HepG2 (cell line): ENCODE measurements at regions not wholly inside any gene's neighbourhood (a gene's known extent, or its start where the extent isn't known, plus 50 kb on each side); places are given as distances from the start of the nearest gene placed in this dataset.

ENCODE experiments used
- ATAC-seq: fragments of 200-7000 bp; cut with Tn5 transposase; 3 replicates; pipeline ENCODE4 v1.9.1; 2020; ENCODE audit warnings: mild to moderate bottlenecking, moderate library complexity
- BruUV-seq: library from RNA; stranded (reverse); fragments of 400-500 nt; replicated peaks from 2 replicates; lab custom pipeline; 2021; lab: Mats Ljungman, UMichigan
- CTCF ChIA-PET: fragments of 300-600 bp; formaldehyde crosslinking; extraction: SDS; loops from one replicate; lab custom pipeline; 2021; ENCODE audit warnings: low total read pairs, inconsistent platforms, low intra/inter-chr PET ratio; lab: Yijun Ruan, JAX
- POLR2A ChIA-PET: fragments of 350-600 bp; sonication (Branson Sonifier 250); formaldehyde crosslinking; loops from one replicate; lab custom pipeline; 2020; ENCODE audit warnings: antibody characterized with exemption, inconsistent platforms; lab: Yijun Ruan, JAX
- DNase-seq: peaks from one replicate; pipeline ENCODE4 v3.0.0-alpha.2; 2015; ENCODE audit warnings: low spot score
- FAIRE-seq: peaks from 3 replicates; lab custom pipeline; 2011; peaks lifted over from hg19 to GRCh38; lab: Jason Lieb, UNC
- H2AFZ ChIP-seq: one replicate; pipeline ENCODE4 v1.6.1; 2011; ENCODE audit warnings: low read length, inconsistent platforms
- H3K27ac ChIP-seq: fragments of 300-600 bp; 3 replicates; pipeline ENCODE4 v1.8.0; 2011; ENCODE audit warnings: mixed run types, mild to moderate bottlenecking, mixed read lengths, low read length, inconsistent platforms; ENCODE audit not compliant: insufficient read depth; ENCODE audit errors: extremely low read length
- H3K27me3 ChIP-seq, 2 experiments: fragments of 200-600 bp in 1 of 2; 2 replicates in 1 of 2; 3 replicates in 1 of 2; pipeline versions ENCODE4 v1.6.0 to v1.8.0; 2011; ENCODE audit warnings: low read length in 2 of 2, mild to moderate bottlenecking in 2 of 2, moderate library complexity in 2 of 2, inconsistent platforms in 1 of 2; ENCODE audit not compliant: insufficient read depth in 2 of 2, control insufficient read depth in 1 of 2
- H3K36me3 ChIP-seq, 2 experiments: fragments of 200-600 bp in 1 of 2; replicated peaks in 1 of 2; 2 replicates in 1 of 2; 3 replicates in 1 of 2; pipeline versions ENCODE4 v1.5.1 to v1.8.0; 2011; ENCODE audit warnings: low read length in 2 of 2, inconsistent platforms in 1 of 2; ENCODE audit not compliant: insufficient read depth in 2 of 2, control insufficient read depth in 1 of 2
- H3K4me1 ChIP-seq: 2 replicates; pipeline ENCODE4 v1.5.1; 2012; ENCODE audit warnings: low read length, inconsistent platforms; ENCODE audit not compliant: insufficient read depth
- H3K4me2 ChIP-seq: 2 replicates; pipeline ENCODE4 v1.6.0; 2011; ENCODE audit warnings: low read depth, low read length, inconsistent platforms
- H3K4me3 ChIP-seq, 3 experiments: fragments of 200-600 bp in 1 of 3; sonication (generic), shearing (Covaris generic) in 1 of 3; replicated peaks in 1 of 3; 2 replicates each; pipeline ENCODE4 v1.5.1; 2011 to 2016; ENCODE audit warnings: low read length in 3 of 3, inconsistent platforms in 2 of 3, low read depth in 2 of 3, mild to moderate bottlenecking in 2 of 3, control low read depth in 1 of 3, mixed read lengths in 1 of 3; ENCODE audit not compliant: insufficient read depth in 1 of 3
- H3K79me2 ChIP-seq: one replicate; pipeline ENCODE4 v1.6.1; 2011; ENCODE audit warnings: low read length, inconsistent platforms; ENCODE audit not compliant: insufficient read depth
- H3K9ac ChIP-seq: 2 replicates; pipeline ENCODE4 v1.6.0; 2011; ENCODE audit warnings: mild to moderate bottlenecking, low read depth, low read length, inconsistent platforms; ENCODE audit not compliant: insufficient read depth
- H3K9me3 ChIP-seq: 2 replicates; pipeline ENCODE4 v1.5.1; 2012; ENCODE audit warnings: mild to moderate bottlenecking, low read length
- H4K20me1 ChIP-seq: 2 replicates; pipeline ENCODE4 v1.6.0; 2011; ENCODE audit warnings: inconsistent platforms, mild to moderate bottlenecking, low read length, moderate library complexity; ENCODE audit not compliant: insufficient read depth
- HIVEP1 ChIP-seq: sonication (generic); formaldehyde crosslinking; IDR thresholded peaks from 2 replicates; pipeline ENCODE4 v1.4.0; 2020; ENCODE audit warnings: mild to moderate bottlenecking, missing genetic modification reagents
- KDM3A ChIP-seq: IDR thresholded peaks from 2 replicates; pipeline ENCODE4 v1.6.1; 2018; ENCODE audit warnings: low read depth, missing compliant biosample characterization
- KDM6A ChIP-seq: IDR thresholded peaks from 2 replicates; pipeline ENCODE4 v1.6.1; 2016; ENCODE audit warnings: low read depth
- PRDM10 ChIP-seq: sonication (generic); formaldehyde crosslinking; IDR thresholded peaks from 2 replicates; pipeline ENCODE4 v1.4.0; 2020; ENCODE audit warnings: low read depth, missing genetic modification reagents
- RARA ChIP-seq: IDR thresholded peaks from 2 replicates; pipeline ENCODE4 v1.6.1; 2016; ENCODE audit warnings: missing genetic modification reagents, missing compliant biosample characterization
- RXRB ChIP-seq: IDR thresholded peaks from 2 replicates; pipeline ENCODE4 v1.6.1; 2016; ENCODE audit warnings: borderline replicate concordance, missing genetic modification reagents, missing compliant biosample characterization
- ZKSCAN8 ChIP-seq: IDR thresholded peaks from 2 replicates; pipeline ENCODE4 v1.6.1; 2016; ENCODE audit warnings: borderline replicate concordance, missing genetic modification reagents, missing compliant biosample characterization
- ZMYM3 ChIP-seq: sonication (generic); formaldehyde crosslinking; IDR thresholded peaks from 2 replicates; pipeline ENCODE4 v1.5.1; 2020; ENCODE audit warnings: mild to moderate bottlenecking, missing genetic modification reagents
- ZNF207 ChIP-seq: fragments of 450-650 bp; IDR thresholded peaks from 2 replicates; pipeline ENCODE4 v1.6.1; 2016; ENCODE audit warnings: antibody characterized with exemption, borderline replicate concordance
- ZNF484 ChIP-seq: sonication (generic); formaldehyde crosslinking; IDR thresholded peaks from 2 replicates; pipeline ENCODE4 v1.5.1; 2020; ENCODE audit warnings: mild to moderate bottlenecking, low read depth, missing genetic modification reagents, borderline replicate concordance
- ZNF773 ChIP-seq: sonication (generic); formaldehyde crosslinking; IDR thresholded peaks from 2 replicates; pipeline ENCODE4 v1.4.0; 2020; ENCODE audit warnings: missing genetic modification reagents, borderline replicate concordance
- ZNF780A ChIP-seq: sonication (generic); formaldehyde crosslinking; IDR thresholded peaks from 2 replicates; pipeline ENCODE4 v1.8.0; 2022; ENCODE audit warnings: mild to moderate bottlenecking, missing genetic modification reagents, moderate library complexity
- ZNF788 ChIP-seq: sonication (generic); formaldehyde crosslinking; IDR thresholded peaks from 2 replicates; pipeline ENCODE4 v1.5.0; 2020; ENCODE audit warnings: mild to moderate bottlenecking, missing genetic modification reagents, borderline replicate concordance
- ZSCAN31 ChIP-seq: sonication (generic); formaldehyde crosslinking; IDR thresholded peaks from 2 replicates; pipeline ENCODE4 v1.5.0; 2020; ENCODE audit warnings: low read depth, mild to moderate bottlenecking, missing genetic modification reagents
- WGBS: methylation state at CpG from one replicate; pipeline ENCODE4 v1.1.6; 2017; ENCODE audit warnings: low lambda C conversion rate; 5-methylcytosine and 5-hydroxymethylcytosine counted together
- in situ Hi-C: cut with HindIII; loops from 2 replicates; pipeline ENCODE4 v1.10.0; 2017; ENCODE audit warnings: low pct_unique_long_range_greater_than_20kb; ENCODE audit not compliant: extremely low pct_ligation_motif_present
- intact Hi-C: fragments of 100-400 bp; cut with micrococcal nuclease; formaldehyde crosslinking; loops from one replicate; pipeline ENCODE4 v1.10.0; 2022; ENCODE audit not compliant: unreplicated experiment
- TF ChIP-seq, protein P1 (sequence below): sonication (generic); formaldehyde crosslinking; IDR thresholded peaks from 2 replicates; pipeline ENCODE4 v1.5.0; 2020; ENCODE audit warnings: mild to moderate bottlenecking, missing genetic modification reagents

GRCh38 chrX:17292111-17292527 is 82.9 kb upstream of the NHS start (continued):
- TF ChIP-seq ZNF788 (CRISPR knock-in tag) (no peak), ZSCAN31 (CRISPR knock-in tag) (no peak), ZMYM3 (CRISPR knock-in tag) (no peak), RARA (no peak)

GRCh38 chrX:17294561-17294960 is 80.4 kb upstream of the NHS start:
- no peak for FAIRE-seq

More at GRCh38 chrX:17294561-17294960, 80.4 kb upstream of the NHS start:
- no TSS peak for BruUV-seq
- Histone ChIP-seq H2AFZ (no peak overlapping the region), H3K4me2 (no peak overlapping the region), H3K27ac (no peak overlapping the region), H3K4me1 (no peaks in the 10 kb centered on the region)
- DNase-seq, result no peak
- TF ChIP-seq HIVEP1 (CRISPR knock-in tag) (no peak), ZNF207 (no peak), ZNF484 (CRISPR knock-in tag) (no peak), ZNF780A (CRISPR knock-in tag) (no peak), ZKSCAN8 (no peak), RXRB (CRISPR knock-in tag) (no peak), KDM6A (CRISPR knock-in tag) (no peak), PRDM10 (CRISPR knock-in tag) (no peak), ZSCAN31 (CRISPR knock-in tag) (no peak), ZNF773 (CRISPR knock-in tag) (no peak), KDM3A (CRISPR knock-in tag) (no peak)
- TF ChIP-seq, protein P1, sequence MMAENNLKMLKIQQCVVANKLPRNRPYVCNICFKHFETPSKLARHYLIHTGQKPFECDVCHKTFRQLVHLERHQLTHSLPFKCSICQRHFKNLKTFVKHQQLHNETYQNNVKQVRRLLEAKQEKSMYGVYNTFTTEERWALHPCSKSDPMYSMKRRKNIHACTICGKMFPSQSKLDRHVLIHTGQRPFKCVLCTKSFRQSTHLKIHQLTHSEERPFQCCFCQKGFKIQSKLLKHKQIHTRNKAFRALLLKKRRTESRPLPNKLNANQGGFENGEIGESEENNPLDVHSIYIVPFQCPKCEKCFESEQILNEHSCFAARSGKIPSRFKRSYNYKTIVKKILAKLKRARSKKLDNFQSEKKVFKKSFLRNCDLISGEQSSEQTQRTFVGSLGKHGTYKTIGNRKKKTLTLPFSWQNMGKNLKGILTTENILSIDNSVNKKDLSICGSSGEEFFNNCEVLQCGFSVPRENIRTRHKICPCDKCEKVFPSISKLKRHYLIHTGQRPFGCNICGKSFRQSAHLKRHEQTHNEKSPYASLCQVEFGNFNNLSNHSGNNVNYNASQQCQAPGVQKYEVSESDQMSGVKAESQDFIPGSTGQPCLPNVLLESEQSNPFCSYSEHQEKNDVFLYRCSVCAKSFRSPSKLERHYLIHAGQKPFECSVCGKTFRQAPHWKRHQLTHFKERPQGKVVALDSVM (CRISPR knock-in tag), result no peak
- TF ChIP-seq, all 625 proteins: peak for 0
- Histone ChIP-seq H3K9ac (no peak overlapping the region), H3K9me3 (no peaks in the 10 kb centered on the region), H3K27me3 (no peaks in the 10 kb centered on the region), H4K20me1 (no peaks in the 10 kb centered on the region), H3K79me2 (no peaks in the 10 kb centered on the region), H3K36me3 (no peaks in the 10 kb centered on the region), H3K4me3 (no peak overlapping the region)
- POLR2A ChIA-PET, result no interaction called here
- in situ Hi-C loops (no loop called here), intact Hi-C loops (no loop called here)
- no CpG with 5 or more reads among the region's 1 CpG for WGBS
- ATAC-seq, result no peak
- CTCF ChIA-PET, result no interaction called here
